GM12891 (cell line): ENCODE measurements at regions not wholly inside any gene's neighbourhood (a gene's known extent, or its start where the extent isn't known, plus 50 kb on each side); places are given as distances from the start of the nearest gene placed in this dataset.
A peak's percentile ranks its signal among the peaks of the same experiment; 100 is the strongest.

Experiments
- DNase-seq: peaks from one replicate; pipeline ENCODE4 v3.0.0; 2011; ENCODE audit warnings: low spot score; ENCODE audit not compliant: insufficient read length
- FAIRE-seq: peaks from 2 replicates; lab custom pipeline; 2011; peaks lifted over from hg19 to GRCh38; lab: Jason Lieb, UNC
- PAX5 ChIP-seq: IDR thresholded peaks from 2 replicates; pipeline ENCODE4 v1.6.1; 2011; ENCODE audit warnings: low read length, moderate library complexity, mild to moderate bottlenecking; ENCODE audit not compliant: insufficient read depth, severe bottlenecking
- POLR2A ChIP-seq: IDR thresholded peaks from 2 replicates; pipeline ENCODE4 v1.6.1; 2011; ENCODE audit warnings: low read depth, low read length, control low read depth
- POLR2AphosphoS5 ChIP-seq: IDR thresholded peaks from 2 replicates; pipeline ENCODE4 v1.6.1; 2011; ENCODE audit warnings: low read depth, low read length, control low read depth
- POU2F2 ChIP-seq: IDR thresholded peaks from 2 replicates; pipeline ENCODE4 v1.6.1; 2011; ENCODE audit warnings: low read depth, mild to moderate bottlenecking, control low read depth, low read length, moderate library complexity
- SPI1 ChIP-seq: IDR thresholded peaks from 2 replicates; pipeline ENCODE4 v1.6.1; 2011; ENCODE audit warnings: low read depth, low read length, control low read depth
- TAF1 ChIP-seq: IDR thresholded peaks from 2 replicates; pipeline ENCODE4 v1.6.1; 2011; ENCODE audit warnings: low read depth, low read length, control low read depth

DNA sequence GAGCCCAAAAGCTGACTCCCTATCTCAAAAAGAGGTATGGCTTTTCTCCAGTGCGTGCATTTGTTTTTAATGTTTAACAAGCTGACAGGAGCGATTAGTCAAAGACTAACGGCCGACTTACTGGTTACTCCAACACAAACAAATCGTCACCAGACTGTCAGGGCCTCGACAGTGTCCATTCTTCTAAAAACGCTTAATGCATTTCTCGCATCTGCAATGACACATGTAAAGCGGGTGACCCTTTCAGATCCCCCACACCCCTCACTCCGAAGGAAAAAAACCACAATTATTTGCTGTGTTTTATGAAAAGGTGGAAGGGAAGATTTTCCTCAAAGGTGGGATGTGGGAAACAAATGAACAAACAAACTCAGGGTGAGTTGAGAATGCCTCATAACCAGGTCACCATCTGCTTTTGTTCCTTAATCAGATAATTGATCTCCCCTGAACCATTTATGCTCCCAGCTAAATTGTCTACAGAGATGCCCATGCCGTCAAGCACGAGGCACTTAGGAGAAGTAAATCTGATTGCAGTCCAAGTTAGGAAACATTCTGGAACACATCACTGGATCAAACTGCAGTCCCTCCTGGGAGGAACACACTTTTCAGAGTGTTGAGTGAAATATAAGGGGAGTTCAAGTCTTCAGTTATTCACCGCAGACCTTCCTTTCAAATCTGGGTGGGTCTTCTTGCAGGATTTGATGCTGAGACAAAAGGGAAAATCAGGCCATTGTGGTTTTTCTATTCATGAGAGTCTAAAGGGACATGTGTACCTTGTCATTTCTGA, 340.8 kb downstream of the CMPK2 start:
- FAIRE-seq: peak; percentile 28
- no peak for TF ChIP-seq POLR2AphosphoS5
- TF ChIP-seq PAX5: no peak
- no peak for TF ChIP-seq POLR2A
- no peak for TF ChIP-seq POU2F2
- no peak for TF ChIP-seq TAF1
- no peak for TF ChIP-seq SPI1
- DNase-seq: no peak

DNA sequence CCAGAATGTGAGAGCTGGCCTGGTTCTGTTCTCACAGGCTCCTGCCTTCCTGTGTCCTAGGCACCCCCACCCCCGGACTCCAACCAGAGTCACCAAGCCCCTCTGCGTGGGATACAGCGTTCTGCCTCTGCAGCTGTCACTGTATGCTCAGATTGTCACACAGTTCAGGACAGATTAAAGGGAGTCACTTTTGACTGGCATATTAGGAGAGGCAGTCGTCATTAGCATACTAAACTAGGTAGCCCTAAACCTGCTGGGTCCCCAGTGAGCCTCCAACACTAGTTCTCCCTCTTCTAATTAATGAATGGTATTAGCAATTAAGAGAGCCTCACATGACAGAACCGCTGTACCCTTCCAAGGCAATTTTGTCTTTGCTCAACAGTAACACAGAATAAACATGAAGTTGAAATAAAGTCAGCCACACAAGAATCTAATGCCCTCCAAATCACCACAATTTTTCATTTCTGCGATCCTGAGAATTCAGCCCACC, 340.2 kb downstream of the CMPK2 start:
- no peak for DNase-seq
- TF ChIP-seq SPI1 (no peak), POLR2AphosphoS5 (no peak), PAX5 (no peak), POU2F2 (no peak), TAF1 (no peak), POLR2A (no peak)
- no peak for FAIRE-seq

DNA sequence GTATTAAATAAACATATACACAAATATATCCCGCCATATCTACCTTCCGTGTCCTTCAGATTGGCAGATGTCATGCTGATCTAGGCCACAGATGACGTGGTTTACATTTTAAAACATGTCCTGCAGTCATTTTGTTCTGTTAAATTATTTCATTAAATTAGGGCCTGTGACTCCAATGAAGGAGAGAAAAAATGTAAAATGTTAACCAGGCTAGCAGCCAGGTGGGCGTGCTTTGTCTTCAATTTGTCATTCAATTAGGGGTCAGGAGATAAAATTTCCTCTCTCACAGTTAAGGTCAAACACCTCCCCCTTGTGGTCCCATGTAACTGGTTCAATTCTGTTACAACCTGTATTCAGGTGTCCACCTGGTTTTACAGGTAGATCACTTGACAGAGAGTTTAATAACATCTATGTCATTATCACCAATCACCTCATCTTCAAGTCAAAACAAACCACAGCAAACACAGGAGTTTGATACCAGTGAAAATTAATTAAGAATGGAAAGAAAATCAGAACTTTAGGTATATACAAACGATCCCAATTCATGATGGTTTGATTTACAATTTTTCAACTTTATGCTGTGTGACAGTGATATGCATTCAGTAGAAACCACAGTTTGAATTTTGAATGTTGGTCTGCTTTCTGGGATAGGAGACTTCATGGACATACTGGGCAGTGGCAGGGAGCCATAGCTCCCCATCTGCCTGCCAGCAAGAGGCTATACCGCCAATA, 339.4 kb downstream of the CMPK2 start:
- peak; percentile 82 for FAIRE-seq
- DNase-seq: peak; percentile 5
- TF ChIP-seq POU2F2: no peak
- TF ChIP-seq PAX5: no peak
- TF ChIP-seq TAF1: no peak
- no peak for TF ChIP-seq POLR2AphosphoS5
- TF ChIP-seq POLR2A: no peak
- no peak for TF ChIP-seq SPI1

DNA sequence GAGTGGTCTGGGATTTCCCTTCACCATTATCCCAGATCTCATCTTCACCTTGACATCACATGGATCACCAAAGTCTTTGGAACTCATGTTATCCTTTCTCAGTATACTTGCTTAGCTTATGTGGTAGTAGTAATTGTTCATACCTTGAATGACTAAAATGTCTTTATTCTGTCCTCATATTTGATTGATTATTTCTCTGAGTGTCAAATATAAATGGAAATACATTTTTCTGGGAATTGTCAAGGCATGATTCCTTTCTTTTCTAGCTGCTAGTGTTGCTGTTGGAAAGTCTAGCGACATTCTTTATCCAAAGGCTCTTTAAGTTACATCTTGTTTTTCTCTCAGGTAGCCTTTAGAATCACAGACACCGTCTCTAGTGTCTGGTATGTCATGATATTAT, 334.4 kb downstream of the CMPK2 start:
- no peak for TF ChIP-seq POLR2AphosphoS5
- no peak for TF ChIP-seq POU2F2
- no peak for TF ChIP-seq SPI1
- no peak for TF ChIP-seq POLR2A
- TF ChIP-seq TAF1: no peak
- TF ChIP-seq PAX5: no peak
- FAIRE-seq (no peak), DNase-seq (no peak)

DNA sequence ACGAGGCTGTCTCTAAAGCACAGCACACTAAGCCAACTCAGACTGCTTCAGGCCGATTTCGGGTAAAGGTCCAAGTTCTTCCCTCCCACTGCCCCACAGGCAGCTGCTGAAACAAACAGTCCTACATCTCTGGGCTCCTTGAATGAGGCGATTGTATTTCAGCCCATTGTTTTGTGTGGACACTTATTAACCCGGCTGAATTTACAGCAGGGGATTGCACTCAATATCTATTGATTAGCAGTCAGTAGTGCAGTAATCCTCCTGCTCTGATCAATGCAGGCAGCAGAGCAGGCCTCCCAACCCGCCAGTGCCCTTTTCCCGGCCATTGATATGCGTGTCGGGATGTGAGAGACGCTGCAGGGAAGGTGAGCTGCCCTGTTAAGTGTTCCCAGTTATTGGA, 330.1 kb downstream of the CMPK2 start:
- FAIRE-seq: no peak

DNA sequence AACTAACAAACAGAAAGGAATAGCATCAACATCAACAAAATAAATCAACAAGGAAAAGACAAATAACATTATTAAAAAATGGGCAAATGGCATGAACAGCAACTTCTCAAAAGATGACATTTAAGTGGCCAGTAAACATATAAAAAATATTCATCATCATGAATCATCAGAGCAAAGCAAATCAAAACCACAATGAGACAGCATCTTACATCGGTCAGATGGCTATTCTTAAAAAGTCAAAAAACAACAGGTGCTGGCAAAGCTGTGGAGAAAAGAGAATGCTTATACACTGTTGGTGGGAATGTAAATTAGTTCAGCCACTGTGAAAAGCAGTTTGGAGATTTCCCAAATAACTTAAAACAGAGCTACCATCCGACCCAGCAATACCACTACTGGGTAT, 327.1 kb downstream of the CMPK2 start:
- no peak for TF ChIP-seq POLR2AphosphoS5
- TF ChIP-seq PAX5: no peak
- no peak for TF ChIP-seq TAF1
- TF ChIP-seq POLR2A: no peak
- no peak for TF ChIP-seq POU2F2
- TF ChIP-seq SPI1: no peak
- DNase-seq (no peak), FAIRE-seq (no peak)

More for the DNA sequence above, 330.1 kb downstream of the CMPK2 start:
- no peak for DNase-seq
- TF ChIP-seq POU2F2 (no peak), POLR2AphosphoS5 (no peak), TAF1 (no peak), POLR2A (no peak), PAX5 (no peak), SPI1 (no peak)

DNA sequence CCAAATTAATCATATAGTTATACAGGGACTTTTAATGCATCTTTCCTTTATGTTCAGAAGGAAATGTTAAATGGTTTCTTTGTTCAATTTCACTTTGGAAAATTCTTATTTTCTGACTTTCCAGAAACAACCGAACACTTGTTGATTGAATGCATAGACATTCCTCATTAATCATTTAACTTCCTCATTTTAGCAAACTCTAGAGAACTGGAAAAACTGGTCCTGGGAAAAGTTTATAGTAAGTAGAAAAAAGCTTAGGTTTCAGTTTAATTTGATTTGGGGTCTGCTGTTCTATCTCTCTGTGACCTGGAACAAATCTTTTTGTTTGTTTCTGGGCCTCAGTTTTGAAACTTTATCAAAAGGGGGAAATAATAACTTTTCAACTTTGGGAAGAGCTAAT, 320.4 kb downstream of the CMPK2 start:
- DNase-seq (no peak), FAIRE-seq (no peak)
- no peak for TF ChIP-seq TAF1
- TF ChIP-seq POU2F2: no peak
- TF ChIP-seq POLR2AphosphoS5: no peak
- TF ChIP-seq POLR2A: no peak

DNA sequence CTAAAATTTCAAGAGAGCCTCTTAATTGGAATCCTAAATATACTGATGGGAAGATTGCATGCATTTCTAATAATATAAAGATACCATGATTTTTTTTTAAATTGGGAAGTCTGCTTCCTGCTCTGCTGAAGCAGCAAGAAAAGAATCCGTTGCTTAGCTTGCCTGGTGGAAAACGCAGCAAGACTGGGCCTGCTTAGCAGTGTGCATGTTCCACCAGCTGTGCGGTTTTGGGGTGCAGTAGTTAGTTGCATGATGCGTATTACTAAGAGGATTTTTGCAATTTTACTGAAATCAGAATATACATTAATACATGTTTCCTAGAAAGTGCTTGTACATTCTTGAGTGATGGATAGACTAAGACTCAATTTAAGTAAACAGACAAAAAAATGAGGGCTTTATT, 319.9 kb downstream of the CMPK2 start:
- FAIRE-seq (no peak), DNase-seq (no peak)
- TF ChIP-seq POLR2AphosphoS5 (no peak), POU2F2 (no peak), SPI1 (no peak), TAF1 (no peak), POLR2A (no peak)

DNA sequence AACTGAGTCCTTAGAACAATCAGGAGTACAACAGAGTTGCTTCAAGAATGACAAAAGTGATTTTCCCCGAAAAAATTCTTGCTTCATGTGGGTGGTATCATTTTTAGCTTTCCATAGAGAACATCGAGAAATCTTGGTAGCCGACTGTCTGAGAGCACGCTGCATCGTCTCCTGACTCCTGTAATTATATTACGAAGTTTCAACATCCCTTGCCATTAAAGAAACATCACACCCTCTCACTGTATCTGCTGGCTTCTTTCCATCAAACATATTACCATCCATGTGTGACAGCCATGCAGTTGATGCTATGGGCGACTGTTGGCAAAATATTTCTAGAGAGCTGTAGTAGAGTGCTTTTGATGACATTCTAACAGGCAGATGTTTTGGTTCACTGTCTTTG, 311.2 kb downstream of the CMPK2 start:
- FAIRE-seq (no peak), DNase-seq (no peak)
- TF ChIP-seq POLR2AphosphoS5 (no peak), SPI1 (no peak), POU2F2 (no peak), POLR2A (no peak), TAF1 (no peak), PAX5 (no peak)

DNA sequence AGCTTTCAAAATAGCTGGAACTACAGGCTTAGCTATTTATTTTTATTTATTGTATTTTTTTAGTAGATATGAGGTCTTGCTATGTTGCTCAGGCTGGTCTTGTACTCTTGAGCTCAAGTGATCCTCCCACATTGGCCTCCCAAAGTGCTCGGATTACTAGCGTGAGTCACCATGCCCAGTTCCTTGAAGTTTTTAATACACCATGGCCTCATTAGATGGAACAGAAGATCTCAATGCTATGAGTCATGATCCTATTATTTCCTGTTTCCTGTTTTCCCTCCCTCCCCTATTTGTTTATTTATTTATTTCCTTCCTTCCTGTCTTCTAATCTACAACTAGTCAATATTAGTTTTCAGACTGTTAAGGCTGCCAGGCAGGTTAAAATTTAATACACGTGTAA, 309.0 kb downstream of the CMPK2 start:
- TF ChIP-seq POLR2A (no peak), POLR2AphosphoS5 (no peak), PAX5 (no peak), POU2F2 (no peak), SPI1 (no peak)
- no peak for DNase-seq
- no peak for FAIRE-seq
